ENCODE measurements at regions not wholly inside any gene's neighbourhood (a gene's known extent, or its start where the extent isn't known, plus 50 kb on each side); places are given as distances from the start of the nearest gene placed in this dataset.

DNA sequence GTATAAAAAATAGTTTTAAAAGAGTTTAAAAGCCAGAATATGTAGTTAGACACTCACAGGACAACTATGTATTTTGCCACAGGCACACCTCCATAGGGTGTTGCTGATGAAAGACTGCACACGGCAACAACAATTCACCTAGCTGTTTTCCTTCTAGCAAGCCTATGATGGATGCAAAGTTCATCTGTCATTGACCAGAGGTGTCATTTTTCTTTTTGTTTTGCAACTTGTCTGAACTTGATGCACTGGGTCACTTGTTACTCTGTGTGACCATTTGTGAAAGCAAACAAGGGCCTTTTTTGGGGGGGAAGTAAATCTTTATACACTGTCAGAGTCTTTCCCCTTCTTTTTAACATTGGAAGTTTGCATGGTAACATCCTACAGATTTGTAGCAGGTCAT is 258.0 kb upstream of the SEMA3A start:
- no peak overlapping the region for H3K4me3 ChIP-seq
- H3K27ac ChIP-seq = no peak overlapping the region
- TF ChIP-seq, protein P1, sequence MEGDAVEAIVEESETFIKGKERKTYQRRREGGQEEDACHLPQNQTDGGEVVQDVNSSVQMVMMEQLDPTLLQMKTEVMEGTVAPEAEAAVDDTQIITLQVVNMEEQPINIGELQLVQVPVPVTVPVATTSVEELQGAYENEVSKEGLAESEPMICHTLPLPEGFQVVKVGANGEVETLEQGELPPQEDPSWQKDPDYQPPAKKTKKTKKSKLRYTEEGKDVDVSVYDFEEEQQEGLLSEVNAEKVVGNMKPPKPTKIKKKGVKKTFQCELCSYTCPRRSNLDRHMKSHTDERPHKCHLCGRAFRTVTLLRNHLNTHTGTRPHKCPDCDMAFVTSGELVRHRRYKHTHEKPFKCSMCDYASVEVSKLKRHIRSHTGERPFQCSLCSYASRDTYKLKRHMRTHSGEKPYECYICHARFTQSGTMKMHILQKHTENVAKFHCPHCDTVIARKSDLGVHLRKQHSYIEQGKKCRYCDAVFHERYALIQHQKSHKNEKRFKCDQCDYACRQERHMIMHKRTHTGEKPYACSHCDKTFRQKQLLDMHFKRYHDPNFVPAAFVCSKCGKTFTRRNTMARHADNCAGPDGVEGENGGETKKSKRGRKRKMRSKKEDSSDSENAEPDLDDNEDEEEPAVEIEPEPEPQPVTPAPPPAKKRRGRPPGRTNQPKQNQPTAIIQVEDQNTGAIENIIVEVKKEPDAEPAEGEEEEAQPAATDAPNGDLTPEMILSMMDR (IDR thresholded peaks at IDR 0.05) = no peak
- DNase-seq (ENCODE audit: low spot score) = no peak

DNA sequence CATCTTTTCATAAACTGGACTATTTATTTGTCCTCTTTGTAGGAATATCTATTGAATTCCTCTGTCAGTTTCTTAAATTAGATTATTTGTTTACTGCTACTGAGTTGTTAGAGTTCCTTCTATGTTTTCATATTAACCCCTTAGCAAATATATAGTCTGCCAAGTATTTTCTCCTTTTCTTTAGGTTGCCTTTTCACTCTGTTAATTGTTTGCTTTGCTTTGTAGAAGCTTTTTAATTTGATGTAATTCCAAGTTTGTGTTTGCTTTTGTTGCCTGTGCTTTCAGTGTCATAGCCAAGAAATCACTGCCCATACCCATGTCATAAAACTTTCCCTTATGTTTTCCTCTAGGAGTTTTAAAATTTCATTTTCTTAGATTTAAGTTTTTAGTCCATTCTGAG is 256.2 kb upstream of the SEMA3A start:
- no peak overlapping the region for H3K4me3 ChIP-seq
- TF ChIP-seq, protein P1 (IDR thresholded peaks at IDR 0.05) = no peak
- no peak overlapping the region for H3K27ac ChIP-seq
- DNase-seq (ENCODE audit: low spot score) = no peak

DNA sequence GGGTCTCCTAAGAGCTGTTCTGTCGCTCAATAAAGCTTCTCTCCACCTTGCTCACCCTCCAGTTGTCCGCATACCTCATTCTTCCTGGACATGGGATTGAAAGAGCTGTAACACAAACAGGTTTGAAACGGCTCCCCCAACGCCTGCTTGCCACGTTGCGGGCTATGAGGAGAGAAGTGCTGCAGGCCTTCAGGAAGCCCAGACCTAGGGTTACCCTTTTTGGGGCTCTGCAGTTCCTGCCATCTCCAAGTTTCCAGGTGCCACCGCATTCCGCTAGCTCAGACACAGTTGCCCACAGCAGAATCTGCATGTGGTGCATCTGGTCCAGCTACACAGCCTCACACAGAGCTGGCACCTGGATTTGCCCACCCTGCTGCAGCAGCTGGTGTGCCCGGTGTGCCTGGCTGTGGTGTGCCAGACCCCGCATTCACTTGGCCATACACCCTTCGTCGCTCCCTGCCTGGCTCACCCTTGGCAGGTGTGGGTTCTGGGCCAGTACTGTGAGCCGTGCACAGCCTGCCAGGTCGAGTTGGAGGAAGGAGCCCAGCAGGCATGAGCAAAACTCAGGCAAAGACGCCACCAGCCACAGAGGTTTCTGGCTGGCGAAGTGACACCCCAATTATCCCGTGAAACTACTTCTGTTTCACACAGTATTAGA is 253.2 kb upstream of the SEMA3A start:
- DNase-seq (ENCODE audit: low spot score) = no peak
- no peak overlapping the region for H3K4me3 ChIP-seq
- TF ChIP-seq, protein P1 (IDR thresholded peaks at IDR 0.05) = no peak
- H3K27ac ChIP-seq = no peak overlapping the region

DNA sequence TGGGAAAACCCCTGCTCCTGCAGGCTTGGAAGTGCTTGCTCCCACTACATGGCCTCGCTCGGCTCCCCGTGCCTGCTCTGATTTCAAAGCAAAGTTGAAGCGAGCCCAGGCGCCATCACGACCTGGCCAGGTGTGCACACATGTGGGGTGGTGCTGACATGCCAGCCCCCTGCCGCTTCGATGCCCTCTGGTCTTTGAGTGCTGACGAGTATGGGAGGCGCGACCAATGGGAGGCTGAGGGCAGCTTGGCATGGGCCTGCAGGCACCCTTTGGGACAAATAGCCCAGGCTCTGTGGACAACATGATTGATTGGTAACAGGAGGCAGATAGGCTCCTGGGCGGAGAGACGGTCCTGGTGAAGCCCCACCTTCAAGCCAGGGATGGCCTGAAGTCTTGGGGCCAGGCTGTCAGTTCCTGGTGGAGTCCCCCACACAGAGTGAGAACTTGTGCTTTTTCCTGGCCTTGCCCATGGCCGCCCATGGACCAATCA is 252.4 kb upstream of the SEMA3A start:
- no peak overlapping the region for H3K4me3 ChIP-seq
- TF ChIP-seq, protein P1 (IDR thresholded peaks at IDR 0.05) = no peak
- no peak for DNase-seq (ENCODE audit: low spot score)
- H3K27ac ChIP-seq = no peak overlapping the region

DNA sequence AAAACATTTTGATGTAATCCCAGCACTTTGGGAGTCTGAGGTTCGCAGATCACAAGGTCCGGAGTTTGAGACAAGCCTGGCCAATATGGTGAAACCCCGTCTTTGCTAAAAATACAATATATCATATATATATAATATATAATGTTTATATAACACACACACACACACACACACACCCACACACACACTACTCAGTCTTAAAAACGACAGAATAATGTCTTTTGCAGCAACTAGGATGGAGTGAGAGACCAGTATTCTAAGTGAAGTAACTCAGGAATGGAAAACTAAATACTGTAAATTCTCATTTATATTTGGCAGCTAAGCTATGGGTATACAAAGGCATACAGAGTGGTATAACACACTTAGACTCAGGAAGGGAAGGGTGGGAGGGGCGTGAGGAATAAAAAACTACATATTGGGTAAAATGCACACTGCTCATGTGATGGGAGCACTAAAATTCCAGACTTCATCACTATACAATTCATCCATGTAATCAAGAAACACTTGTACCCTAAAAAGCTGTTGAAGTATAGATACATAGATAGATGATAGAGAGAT is 231.2 kb upstream of the SEMA3A start:
- Histone ChIP-seq H3K4me3 (no peak overlapping the region), H3K27ac (no peak overlapping the region)
- TF ChIP-seq, protein P1 (IDR thresholded peaks at IDR 0.05) = no peak
- DNase-seq (ENCODE audit: low spot score) = no peak

DNA sequence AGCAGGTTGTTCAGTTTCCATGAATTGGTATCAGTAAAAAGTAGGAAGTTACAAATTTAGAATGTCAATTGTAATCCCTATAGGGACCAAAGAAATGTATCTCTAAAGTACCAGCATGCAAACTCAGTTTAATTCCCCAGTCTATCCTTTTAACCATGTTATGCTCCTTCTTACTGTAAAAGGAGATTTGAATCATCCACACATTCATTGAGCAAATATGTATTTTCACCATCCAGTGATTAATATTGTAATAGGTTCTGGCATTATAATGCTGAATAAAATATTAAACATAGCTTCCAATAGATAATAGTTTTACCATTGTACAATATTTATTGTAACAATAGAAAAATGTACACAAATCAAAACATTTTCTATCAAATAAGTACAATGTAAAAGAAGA is 228.2 kb upstream of the SEMA3A start:
- no peak overlapping the region for H3K4me3 ChIP-seq
- no peak overlapping the region for H3K27ac ChIP-seq
- TF ChIP-seq, protein P1 (IDR thresholded peaks at IDR 0.05) = no peak
- no peak for DNase-seq (ENCODE audit: low spot score)
